Lower leg skin (tissue), 3 donors: ENCODE measurements at regions not wholly inside any gene's neighbourhood (a gene's known extent, or its start where the extent isn't known, plus 50 kb on each side); places are given as distances from the start of the nearest gene placed in this dataset.

Experiments used
- POLR2A ChIP-seq, 2 donors: fragments of 450-650 bp; IDR thresholded peaks; one replicate each; pipeline ENCODE4 v1.6.1; 2016 to 2017; ENCODE audit warnings: antibody characterized with exemption in 2 of 2, mild to moderate bottlenecking in 1 of 2, moderate library complexity in 1 of 2
- TF ChIP-seq, protein P1 (sequence below), 3 donors: fragments of 450-650 bp; IDR thresholded peaks; one replicate each; pipeline ENCODE4 v1.5.1; 2016; ENCODE audit warnings: antibody characterized with exemption in 3 of 3, mild to moderate bottlenecking in 3 of 3, moderate library complexity in 2 of 3

DNA sequence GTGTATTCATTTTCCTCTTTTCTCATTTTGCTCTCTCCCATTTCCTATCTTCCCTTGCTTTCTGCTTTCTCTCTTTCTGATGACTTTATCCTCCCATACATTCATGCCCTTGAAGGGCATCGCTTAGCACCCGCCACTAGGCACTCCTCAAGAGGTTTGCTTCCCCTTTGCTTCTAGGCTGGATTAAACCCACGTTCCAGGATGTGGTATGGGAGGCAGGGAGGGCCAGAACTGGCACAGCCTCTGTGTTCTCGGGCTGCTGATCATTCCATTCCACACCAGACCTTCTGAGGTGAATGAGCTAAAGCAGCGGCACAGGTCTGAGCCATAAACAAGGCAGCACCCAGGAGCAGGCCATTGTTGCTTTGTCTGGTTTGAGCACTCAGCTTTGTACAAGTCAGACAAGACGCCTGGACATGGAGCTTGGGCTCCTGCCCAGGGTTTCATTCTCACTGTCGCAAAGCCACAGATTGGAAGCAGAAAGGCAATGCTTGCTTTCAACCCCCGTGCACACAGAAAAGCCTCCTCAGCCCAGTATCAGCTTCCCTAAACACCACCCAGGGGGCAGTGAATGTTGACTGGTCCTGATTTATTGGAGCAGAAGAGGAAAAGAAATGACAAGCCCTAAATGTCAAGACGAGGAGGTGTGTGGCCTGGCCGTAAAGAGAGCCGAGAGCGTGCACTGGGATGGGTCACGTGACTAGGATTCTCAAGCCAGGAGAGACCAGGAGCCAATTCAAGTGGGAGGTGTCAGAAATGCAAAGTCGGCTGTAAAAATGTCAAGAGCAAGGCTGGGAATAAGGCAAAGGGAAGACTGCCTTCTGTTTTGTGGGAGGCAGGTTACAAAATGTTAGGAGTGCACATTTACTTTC, 218.0 kb upstream of the SERP2 start:
- TF ChIP-seq, protein P1, sequence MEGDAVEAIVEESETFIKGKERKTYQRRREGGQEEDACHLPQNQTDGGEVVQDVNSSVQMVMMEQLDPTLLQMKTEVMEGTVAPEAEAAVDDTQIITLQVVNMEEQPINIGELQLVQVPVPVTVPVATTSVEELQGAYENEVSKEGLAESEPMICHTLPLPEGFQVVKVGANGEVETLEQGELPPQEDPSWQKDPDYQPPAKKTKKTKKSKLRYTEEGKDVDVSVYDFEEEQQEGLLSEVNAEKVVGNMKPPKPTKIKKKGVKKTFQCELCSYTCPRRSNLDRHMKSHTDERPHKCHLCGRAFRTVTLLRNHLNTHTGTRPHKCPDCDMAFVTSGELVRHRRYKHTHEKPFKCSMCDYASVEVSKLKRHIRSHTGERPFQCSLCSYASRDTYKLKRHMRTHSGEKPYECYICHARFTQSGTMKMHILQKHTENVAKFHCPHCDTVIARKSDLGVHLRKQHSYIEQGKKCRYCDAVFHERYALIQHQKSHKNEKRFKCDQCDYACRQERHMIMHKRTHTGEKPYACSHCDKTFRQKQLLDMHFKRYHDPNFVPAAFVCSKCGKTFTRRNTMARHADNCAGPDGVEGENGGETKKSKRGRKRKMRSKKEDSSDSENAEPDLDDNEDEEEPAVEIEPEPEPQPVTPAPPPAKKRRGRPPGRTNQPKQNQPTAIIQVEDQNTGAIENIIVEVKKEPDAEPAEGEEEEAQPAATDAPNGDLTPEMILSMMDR (IDR thresholded peaks at IDR 0.05): no peak
- no peak for TF ChIP-seq POLR2A (IDR thresholded peaks at IDR 0.05)
